22Rv1 (cell line): ENCODE measurements at regions not wholly inside any gene's neighbourhood (a gene's known extent, or its start where the extent isn't known, plus 50 kb on each side); places are given as distances from the start of the nearest gene placed in this dataset.

Experiments
- ZFX ChIP-seq: fragments of 450-650 bp; IDR thresholded peaks from 2 replicates; pipeline ENCODE4 v1.6.1; 2017; ENCODE audit warnings: antibody characterized with exemption, borderline replicate concordance
- TF ChIP-seq, protein P1 (sequence below): fragments of 450-650 bp; IDR thresholded peaks from 2 replicates; pipeline ENCODE4 v1.5.1; 2017; ENCODE audit warnings: mild to moderate bottlenecking

DNA sequence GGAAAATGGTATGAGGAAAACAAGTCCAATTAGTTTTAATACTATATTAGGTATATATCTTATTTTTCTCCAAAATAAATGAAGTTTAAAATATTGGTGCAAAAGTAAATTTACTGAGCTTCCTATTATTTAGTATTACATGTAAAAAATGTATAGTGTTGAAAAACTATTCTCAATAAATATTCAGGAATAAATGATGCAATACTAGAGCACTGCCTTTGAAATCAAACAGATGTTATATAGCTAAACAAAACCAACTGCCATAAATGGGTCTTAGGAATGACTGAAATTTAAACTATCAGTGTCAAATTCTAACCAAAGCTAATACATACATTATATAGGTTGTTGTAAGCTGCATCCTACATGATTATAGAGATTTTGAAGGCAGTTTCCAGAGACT lies 1434.0 kb upstream of the LRRTM3 start:
- TF ChIP-seq, protein P1, sequence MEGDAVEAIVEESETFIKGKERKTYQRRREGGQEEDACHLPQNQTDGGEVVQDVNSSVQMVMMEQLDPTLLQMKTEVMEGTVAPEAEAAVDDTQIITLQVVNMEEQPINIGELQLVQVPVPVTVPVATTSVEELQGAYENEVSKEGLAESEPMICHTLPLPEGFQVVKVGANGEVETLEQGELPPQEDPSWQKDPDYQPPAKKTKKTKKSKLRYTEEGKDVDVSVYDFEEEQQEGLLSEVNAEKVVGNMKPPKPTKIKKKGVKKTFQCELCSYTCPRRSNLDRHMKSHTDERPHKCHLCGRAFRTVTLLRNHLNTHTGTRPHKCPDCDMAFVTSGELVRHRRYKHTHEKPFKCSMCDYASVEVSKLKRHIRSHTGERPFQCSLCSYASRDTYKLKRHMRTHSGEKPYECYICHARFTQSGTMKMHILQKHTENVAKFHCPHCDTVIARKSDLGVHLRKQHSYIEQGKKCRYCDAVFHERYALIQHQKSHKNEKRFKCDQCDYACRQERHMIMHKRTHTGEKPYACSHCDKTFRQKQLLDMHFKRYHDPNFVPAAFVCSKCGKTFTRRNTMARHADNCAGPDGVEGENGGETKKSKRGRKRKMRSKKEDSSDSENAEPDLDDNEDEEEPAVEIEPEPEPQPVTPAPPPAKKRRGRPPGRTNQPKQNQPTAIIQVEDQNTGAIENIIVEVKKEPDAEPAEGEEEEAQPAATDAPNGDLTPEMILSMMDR, result no peak
- TF ChIP-seq ZFX, result no peak
